ENCODE measurements at regions not wholly inside any gene's neighbourhood (a gene's known extent, or its start where the extent isn't known, plus 50 kb on each side); places are given as distances from the start of the nearest gene placed in this dataset.

DNA sequence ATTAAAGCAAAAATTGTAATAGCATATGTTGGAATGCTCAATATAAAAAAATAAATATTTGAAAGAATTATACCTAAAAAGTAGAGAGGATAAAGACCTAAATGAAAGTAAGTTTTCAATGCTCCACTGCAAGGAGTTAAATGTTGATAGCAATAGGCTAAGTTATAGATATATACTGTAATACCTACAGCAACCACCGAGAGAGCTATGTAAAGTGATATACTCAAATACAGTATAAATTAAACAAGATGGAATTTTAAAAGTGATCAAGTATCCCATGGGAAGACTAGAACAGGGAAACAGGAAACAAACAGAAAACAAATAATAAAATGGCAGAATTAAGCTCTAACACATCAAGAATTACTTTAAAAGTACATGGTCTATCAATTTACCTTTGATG, 73.9 kb downstream of the CASP3 start:
- DNase-seq (ENCODE audit: low read depth): no peak

DNA sequence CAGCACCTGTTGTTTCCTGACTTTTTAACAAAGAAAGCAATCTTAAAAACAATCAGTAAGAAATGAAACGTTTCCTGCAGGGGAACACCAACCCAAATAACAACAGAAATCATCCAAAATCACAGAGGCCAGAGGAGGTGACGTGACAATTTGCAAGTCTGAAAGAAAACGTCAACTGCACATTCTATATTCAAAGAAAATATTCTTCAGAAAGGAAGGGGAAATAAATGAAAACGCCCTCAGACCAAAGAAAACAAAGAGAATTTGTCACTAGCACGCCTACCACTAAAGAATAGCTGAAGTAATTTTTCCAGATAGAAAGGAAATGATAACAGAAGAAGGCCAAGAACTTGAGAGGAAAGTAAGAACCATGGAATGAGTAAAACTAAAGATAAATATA, 74.4 kb downstream of the CASP3 start:
- no peak for DNase-seq (ENCODE audit: low read depth)

DNA sequence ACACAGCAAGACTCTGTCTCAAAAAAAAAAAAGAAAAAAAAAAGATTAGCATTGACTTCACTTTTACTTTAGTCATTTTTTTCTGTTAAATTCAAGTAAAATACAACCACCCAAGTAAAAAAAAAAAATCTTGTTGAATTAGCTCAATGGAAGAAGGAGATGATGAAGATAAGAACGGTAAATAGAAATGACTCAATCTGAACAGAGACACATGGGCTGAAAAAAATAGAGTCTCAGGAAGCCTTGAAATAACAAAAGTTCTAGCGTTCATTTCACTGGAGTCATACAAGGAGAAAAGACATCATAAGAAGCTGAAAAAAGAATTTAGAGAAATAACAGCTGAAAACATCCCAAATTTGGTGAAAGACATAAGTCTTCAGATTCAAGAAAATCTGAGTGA, 75.5 kb downstream of the CASP3 start:
- DNase-seq (ENCODE audit: low read depth): no peak

DNA sequence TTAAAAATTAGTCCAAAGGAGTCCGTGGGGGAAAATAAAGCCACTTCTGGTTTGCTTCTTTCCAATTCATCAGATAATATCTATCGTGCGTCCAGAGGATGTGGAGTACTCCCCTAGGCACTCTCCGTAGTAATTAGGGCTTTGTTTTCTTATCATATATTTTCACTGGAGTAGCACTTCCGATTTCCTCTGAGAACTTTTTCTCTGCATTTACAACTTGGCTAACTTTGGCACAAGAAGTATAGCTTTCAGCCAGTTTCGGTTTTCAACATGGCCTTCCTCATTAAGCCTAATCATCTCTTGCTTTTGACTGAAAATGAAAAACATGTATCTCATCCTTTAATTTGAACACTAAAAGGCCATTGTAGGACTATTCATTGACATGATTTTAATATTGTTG, 80.5 kb downstream of the CASP3 start:
- no peak for DNase-seq (ENCODE audit: low read depth)

DNA sequence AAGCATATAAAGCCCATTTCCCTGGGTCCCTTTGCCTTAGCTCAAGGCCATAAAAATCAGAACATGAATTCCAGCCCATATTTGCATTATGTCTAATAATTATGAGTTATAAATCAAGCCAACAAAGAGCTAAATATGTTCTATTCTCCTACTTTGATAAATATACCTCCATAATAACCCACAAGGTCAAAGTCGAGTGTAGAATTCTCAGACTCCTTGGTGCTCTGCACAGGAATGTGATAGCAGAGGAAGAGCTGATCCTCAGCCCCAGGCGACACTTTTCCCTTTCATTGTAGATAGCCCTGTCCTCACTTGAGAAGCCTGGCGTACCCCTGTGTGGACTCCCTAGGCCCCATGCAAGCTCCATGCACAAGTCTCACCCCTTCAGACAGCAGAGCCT, 85.6 kb downstream of the CASP3 start:
- DNase-seq (ENCODE audit: low read depth): no peak

DNA sequence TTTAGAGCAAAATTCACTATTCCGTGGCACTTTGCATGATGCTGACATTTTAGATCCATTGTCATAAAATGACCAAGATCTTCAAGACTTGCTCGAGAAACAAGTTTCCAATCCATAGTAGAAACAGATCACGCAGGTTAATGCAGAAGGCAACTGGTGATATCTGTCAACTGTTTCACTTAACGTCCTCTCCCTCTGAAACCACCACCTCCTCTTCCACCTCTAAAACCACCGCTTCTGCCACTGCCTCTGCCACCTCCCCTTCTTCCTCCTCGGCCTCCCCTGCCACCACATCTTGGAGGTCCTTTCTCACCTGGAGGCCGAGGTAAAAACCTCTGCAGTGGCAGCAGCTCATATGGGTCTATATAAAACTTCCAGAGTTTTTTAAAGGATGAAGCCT, 84.6 kb upstream of the IRF2 start:
- no peak for DNase-seq (ENCODE audit: low read depth)

DNA sequence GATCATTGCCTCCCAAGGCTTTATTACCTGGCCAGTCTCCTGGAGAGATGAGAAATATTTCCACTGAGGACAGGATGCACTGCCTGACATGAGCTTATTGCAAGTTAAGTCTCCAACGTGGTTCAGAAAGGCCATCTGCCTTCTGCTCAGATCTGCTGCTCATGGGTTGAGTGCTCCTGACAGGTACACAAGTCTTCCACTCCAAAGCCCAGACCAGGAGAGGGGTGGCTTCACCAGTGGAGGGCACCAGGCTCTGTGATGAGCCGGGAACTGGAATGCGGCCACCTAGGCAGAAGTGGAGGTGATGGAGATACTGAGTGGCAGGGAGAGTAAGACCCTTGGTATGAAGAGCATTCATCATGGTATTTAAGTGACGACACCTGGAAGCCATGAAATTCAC, 79.5 kb upstream of the IRF2 start:
- no peak for DNase-seq (ENCODE audit: low read depth)

DNA sequence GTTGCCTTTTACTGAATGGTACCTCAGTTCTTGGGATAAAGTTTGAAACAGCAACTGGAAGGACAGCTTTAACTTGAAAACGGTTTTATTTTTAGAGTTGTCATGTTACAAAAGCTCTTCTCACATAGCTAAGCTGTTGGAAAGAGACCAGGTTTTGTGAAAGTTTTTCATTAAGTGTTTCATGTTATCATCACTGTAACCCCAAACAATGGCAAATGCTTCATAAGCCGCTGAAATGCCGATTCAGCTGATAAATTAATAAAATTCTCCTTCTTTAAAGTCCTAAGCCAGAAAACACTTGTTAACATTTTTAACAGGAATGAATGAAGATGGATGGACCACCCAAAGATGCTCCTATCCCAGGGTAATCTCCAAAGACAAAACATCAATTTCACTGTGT, 76.1 kb upstream of the IRF2 start:
- no peak for DNase-seq (ENCODE audit: low read depth)

DNA sequence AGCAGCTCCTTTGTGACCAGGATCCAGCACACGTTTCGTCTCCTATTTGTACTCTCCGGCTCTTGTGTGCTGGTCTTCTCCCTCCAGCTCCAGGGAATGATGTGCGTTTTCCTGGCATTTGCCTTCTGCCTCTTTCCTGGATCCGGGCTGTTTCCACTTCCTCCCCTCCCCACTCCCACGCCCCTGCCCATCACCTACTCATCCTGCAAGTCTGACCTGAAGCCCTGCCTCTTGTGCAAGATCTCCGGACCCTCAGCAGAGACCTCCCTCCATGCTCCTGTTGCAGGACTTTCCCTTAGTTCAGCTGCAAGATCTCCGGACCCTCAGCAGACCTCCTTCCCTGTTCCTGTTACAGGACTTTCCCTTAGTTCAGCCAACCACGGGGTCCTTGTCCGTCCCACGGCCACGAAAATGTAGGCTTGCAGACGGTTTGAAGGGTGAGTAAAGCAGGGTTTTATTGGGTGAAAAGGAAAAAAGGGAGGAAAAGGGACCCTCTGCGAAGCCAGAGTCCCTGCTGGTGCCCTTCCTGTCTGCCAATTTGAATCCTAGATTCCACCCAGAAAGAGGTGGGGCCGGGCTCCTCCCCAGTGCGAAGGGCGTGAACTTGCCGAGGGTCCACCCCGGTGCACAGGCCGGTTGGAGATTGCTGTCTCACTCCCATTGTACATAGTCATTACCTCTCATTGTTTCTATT, 74.4 kb upstream of the IRF2 start:
- no peak for DNase-seq (ENCODE audit: low read depth)

DNA sequence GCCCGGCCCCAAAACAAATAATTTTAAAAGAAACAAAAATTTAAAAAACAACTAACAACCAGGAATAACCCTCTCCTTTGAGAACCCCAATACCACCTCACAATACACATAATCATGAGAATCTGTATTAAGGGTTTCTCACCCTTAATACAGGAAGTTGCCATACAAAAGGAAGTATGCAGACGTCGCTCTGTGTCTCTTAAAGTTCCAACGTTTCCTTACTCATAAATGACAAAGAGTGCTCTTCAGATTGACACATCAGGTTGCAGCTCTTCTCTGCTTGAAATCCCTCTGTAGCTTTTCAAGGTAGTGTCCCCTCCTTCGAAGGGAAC, 73.9 kb upstream of the IRF2 start:
- DNase-seq (ENCODE audit: low read depth): no peak

DNA sequence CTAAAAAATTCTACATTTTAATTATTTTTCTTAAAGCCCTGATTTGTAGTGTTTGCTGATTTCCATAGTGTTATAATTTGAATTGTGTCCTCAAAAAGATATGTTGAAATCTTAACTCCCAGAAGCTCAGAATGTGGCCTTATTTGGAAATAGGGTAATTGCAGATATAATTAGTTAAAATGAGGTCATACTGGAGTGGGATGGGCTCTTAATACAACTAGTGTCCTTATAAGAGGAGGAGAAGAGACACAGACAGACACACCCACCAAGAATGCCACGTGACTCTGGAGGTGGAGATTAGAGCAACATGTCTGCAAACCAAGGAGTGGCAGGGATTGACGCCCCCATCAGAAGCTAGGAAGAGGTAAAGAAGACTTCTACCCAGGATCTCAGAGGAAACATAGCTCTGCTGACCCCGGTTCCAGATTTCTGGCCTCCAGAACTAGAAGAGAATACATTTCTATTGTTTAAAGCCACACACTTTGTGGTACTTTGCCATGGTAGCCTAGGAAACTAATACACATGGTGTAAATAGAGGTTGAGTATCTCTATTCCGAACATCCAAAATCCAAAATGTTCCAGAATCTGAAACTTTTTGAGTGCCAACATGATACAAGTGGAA, 70.5 kb upstream of the IRF2 start:
- DNase-seq (ENCODE audit: low read depth): no peak

DNA sequence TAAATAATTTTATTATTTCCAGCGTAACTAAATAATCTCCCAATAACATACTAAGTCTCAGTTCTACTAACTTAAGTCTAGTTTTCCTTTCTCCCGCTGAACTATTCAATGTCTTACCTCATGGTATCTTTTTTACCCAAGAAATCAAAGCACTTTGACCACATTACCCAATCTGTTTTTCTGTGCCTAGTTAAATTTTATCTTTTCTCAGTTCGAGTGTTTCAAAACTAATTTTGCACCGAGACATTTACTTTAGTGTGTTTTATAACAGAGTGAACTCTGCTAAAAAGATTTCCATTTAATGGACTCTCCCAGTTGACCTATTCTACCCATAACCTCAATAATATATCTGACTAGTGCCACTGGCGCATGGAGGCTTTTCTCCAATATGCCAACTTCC, 67.6 kb upstream of the IRF2 start:
- DNase-seq (ENCODE audit: low read depth): no peak

DNA sequence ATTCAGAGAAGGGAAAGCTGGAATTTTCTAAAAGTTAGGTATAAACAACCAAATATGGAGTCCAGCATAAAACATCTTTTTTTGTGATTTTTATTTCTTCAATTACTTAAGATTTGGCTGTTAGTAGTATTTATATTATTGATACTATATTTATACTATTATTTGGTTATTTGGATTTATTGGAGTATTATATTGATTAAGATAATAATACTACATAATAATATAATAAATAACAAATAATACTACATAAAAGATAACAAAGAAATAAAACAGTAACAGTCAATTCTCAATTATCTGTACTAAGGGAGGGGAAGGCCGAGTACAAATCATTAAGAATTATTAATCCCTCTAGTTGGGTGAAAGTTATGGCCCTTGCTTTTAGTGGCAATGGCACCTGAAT, 66.0 kb upstream of the IRF2 start:
- DNase-seq (ENCODE audit: low read depth): no peak

DNA sequence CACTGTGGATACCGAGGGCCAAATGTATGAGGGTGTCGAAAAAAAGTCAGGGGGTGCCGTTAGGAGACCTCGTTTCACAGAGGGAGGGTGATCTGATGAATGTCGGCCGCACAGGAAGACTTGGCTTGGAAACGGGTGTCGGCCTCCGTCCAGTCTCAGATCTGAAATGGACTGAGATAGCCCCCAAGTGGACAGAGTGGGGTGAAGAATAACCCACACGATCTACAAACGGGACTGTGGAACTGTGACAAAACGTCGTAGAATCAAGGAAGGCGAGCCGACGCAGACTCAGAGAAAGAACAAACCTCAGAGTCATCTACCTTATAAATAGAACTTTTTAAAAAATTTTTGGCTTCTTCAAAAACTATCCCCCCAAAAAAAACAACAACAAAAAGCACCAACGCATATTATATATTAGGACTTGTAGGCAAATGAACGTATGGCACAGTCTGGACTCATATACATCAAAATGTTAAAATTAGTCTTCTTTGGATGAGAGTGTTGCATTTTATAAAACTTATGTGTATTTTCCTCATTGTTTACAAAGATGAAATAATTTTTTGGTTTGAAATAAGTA, 63.8 kb upstream of the IRF2 start:
- peak; percentile 24 for DNase-seq (ENCODE audit: low read depth)

DNA sequence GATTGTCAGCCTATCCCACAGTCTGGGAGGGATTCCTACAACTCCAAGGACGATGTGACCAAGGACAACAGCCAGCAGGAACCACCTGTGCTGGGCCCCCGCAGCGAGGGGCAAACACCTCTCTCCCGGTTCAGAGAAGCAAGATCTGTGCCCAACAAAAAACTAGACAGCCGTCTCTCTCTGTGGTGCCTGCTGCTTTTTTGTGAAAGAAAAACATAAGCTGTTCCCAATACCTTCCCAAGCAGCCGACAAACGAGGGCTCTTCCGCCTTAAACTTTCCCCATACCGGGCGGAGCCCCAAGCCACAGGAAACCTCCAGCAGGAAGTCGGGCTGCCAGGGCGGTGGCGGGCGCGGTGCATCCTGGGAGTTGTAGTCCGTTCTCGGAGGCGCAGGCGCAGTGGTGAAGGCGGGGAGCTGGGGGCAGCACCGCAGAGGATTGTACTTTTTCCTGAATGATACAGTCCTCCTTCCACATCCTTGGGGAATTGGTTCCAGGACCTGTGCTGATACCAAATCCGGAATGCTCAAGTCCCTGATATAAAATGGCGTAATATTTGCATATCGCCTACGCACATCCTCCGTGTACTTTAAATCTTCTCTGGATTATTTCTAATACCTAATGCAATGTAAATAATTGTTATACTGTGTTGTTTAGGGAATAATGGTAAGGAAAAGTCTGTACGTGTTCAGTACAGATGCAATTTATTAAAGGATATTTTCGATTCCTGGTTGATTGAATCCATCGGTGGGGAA, 63.1 kb upstream of the IRF2 start:
- peak; percentile 92 for DNase-seq (ENCODE audit: low read depth)

DNA sequence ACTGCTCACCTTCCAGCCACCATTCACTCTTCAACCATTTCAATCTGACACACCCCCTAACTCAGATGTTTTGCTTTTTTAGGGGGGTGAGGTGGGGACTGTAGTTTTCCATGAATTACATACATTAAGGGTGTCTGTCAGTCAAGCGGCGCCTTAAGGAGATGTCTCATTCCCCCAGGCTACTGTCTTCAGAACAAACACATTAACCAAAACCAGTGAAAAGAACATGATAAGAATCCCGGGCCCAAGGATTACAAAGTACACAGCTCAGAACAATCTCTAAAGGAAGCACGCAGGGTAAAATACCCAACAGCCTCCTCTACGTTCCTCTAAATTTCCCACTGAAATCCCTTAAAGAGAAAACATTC, 62.5 kb upstream of the IRF2 start:
- no peak for DNase-seq (ENCODE audit: low read depth)

DNA sequence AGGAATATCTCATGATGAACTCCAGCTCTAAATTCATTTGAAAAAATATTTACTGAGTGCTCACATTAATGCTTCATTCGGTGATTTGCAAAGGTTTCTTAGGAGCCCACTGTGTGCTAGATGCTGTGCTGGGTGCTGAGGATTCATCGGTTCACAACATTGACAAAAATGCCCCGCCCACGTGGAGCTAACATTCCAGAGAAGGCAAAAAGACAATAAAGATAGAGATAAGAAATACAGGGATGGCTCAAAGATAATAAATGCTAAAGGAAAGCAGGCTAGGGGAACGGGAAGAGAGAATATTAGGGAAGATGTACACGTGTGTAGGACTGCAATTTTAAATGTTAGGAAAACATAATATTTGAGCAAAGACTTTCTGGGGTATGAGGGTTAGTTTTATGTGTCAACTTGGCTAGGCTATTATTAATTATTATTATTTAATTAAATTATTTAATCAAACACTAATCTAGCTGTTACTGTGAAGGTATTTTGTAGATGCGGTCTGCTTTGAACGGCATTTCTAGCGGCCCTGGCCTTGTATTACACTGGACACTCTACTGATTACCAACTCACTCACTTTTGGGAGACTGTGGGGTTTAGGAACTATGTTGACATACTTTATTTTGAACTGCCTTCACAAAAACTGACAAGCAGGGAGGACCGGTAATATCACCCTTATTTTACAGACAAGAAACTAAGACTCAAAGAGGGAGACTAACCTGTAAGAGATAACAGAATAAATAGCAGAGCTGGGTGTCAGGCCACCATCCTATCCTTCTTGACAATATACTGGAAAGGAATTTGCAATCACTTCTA, 61.9 kb upstream of the IRF2 start:
- no peak for DNase-seq (ENCODE audit: low read depth)

DNA sequence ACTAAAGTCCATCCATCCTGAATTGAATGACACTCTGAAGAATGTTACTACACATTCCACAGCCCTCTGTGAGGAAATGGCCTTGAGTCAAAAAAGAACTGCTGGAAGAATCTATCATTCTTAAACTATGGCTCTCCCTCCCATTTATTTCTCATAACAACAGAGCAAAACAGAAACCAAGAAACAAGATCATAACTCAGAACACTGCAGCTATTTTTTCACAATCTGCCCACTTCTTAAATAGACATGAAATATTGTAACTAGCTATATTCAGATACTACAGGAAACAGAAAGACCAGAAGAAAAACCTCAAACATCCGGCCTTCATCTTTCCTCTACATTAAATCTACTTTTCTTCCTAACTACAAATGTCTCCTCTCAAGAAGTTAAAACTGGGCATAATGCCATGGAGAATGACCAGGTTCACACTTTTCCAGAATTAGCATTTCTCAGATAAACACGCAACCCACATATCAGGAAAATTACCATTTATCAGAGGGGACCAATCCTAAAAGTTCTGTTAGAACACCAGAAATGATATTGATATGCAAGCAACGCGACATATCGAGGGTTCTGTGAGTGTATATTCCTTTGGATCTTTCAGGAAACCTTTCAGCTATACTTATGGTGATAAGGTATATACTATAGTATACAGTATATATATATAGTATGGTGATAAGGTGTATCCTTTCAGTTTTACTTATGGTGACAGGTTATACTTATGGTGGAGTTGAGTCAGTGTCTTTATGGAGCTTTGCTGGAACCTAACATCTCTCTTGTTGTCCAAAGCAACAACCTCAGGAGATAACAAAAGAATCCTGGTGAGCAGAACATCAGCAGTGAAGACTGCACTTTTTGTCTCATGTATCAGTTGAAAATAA, 60.4 kb upstream of the IRF2 start:
- DNase-seq (ENCODE audit: low read depth): no peak

DNA sequence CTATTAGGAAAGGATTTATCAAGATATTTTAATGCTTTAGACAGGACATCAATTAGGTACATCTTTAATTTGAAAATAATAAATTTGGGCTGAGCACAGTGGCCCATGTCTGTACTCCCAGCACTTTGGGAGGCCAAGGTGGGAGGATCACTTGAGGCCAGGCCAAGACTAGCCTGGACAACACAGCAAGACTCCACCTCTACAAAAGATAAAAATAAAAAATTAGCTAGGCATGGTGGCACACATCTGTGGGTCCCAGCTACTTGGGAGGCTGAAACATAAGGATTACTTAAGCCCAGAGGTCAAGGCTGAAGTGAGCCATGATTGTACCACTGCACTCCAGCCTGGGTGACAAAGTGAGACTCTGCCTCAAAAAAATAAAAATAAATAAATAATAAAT, 59.6 kb upstream of the IRF2 start:
- DNase-seq (ENCODE audit: low read depth): no peak

DNA sequence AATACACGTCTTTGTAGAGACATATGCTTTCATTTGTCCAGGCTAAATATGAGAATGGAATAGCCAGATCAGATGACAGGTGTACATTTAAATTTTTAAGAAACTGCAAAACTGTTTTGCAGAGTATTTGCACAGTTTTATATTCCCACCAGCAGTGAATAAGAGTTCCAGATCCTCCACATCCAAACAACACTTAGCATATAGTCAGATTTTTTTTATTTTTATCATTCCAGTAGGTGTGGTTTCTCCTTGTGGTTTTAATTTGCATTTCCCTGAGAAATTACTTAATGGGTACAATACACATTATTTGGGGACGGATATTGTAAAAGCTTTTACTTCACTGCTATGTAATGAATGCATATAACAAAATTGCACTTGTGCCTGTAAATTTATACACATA, 56.7 kb upstream of the IRF2 start:
- DNase-seq (ENCODE audit: low read depth): no peak

DNA sequence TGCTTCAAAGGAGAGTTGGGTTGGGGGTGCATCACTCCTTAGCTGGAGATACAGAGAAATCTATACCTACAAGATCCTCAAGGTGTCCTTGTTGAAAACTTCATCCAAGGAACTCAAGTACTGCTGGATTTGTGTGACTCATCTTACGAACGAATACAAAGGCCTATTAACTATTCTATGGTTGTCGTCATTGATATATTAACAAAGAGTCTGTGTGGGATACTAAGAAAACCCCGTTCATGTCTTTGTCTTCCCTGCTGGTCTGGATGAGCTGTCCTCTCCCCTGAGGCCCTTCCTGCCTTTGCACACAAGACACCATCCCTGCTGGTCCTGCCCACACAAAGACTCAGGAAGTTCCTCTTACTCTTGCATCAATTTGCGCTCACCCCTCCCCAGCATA, 54.9 kb upstream of the IRF2 start:
- no peak for DNase-seq (ENCODE audit: low read depth)

DNA sequence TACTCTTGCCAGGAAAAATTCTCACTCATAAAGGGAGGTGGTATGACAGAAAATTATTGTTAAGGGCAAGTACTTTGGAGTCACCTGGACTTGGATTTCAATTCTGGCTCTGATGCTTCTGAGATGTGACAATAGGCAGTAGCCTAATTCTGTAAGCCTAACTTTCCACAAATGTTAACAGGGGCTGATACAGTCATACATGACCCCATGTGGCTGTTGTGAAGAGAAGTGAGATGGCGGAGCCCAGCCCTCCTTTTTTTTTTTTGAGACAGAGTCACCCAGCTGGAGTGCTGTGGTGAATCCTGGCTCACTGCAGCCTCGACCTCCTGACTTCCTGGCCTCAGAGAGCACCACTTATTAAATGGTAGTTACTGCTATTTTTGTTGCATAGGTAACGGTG, 54.4 kb upstream of the IRF2 start:
- no peak for DNase-seq (ENCODE audit: low read depth)
